Neural progenitor cell (in vitro differentiated cells): ENCODE measurements at regions not wholly inside any gene's neighbourhood (a gene's known extent, or its start where the extent isn't known, plus 50 kb on each side); places are given as distances from the start of the nearest gene placed in this dataset.

Experiments used
- DNase-seq: peaks from one replicate; pipeline ENCODE4 v3.0.0-alpha.2; 2016; ENCODE audit warnings: low spot score
- H2AFZ ChIP-seq: fragments of 200-600 bp; sonication (generic); replicated peaks from 2 replicates; pipeline ENCODE4 v1.6.1; 2016; ENCODE audit warnings: antibody characterized with exemption
- H3F3A ChIP-seq: fragments of 200-600 bp; sonication (generic); 2 replicates; pipeline ENCODE4 v1.6.1; 2016; ENCODE audit warnings: antibody characterized with exemption, low read depth
- H3K27ac ChIP-seq: fragments of 200-600 bp; sonication (generic); 2 replicates; pipeline ENCODE4 v1.5.1; 2016; ENCODE audit warnings: mild to moderate bottlenecking
- H3K27me3 ChIP-seq: fragments of 200-600 bp; sonication (generic); 2 replicates; pipeline ENCODE4 v1.6.1; 2016; ENCODE audit warnings: mild to moderate bottlenecking, moderate library complexity
- H3K36me3 ChIP-seq: fragments of 200-600 bp; sonication (generic); 2 replicates; pipeline ENCODE4 v1.5.1; 2016
- H3K4me1 ChIP-seq: fragments of 200-600 bp; sonication (generic); 2 replicates; pipeline ENCODE4 v1.6.1; 2016; ENCODE audit warnings: mixed run types
- H3K4me2 ChIP-seq: fragments of 200-600 bp; sonication (generic); 2 replicates; pipeline ENCODE4 v1.6.1; 2016
- H3K4me3 ChIP-seq: fragments of 200-600 bp; sonication (generic); 2 replicates; pipeline ENCODE4 v1.5.1; 2016
- H3K79me2 ChIP-seq: fragments of 200-600 bp; sonication (generic); 2 replicates; pipeline ENCODE4 v1.6.1; 2016; ENCODE audit warnings: low read depth
- H3K9ac ChIP-seq: fragments of 200-600 bp; sonication (generic); 2 replicates; pipeline ENCODE4 v1.6.1; 2016
- H3K9me3 ChIP-seq: fragments of 200-600 bp; sonication (generic); 2 replicates; pipeline ENCODE4 v1.5.1; 2016; ENCODE audit warnings: low read depth
- H4K20me1 ChIP-seq: fragments of 200-600 bp; sonication (generic); 2 replicates; pipeline ENCODE4 v1.6.1; 2016; ENCODE audit warnings: low read depth
- H3K27ac Mint-ChIP-seq: 3 replicates; pipeline ENCODE4 v1.8.0; 2021; ENCODE audit warnings: mixed read lengths
- H3K27me3 Mint-ChIP-seq: 2 replicates; pipeline ENCODE4 v1.8.0; 2022; ENCODE audit warnings: low read depth, mild to moderate bottlenecking, inconsistent platforms, moderate library complexity, mixed read lengths; ENCODE audit not compliant: insufficient read depth
- H3K36me3 Mint-ChIP-seq: 3 replicates; pipeline ENCODE4 v1.8.0; 2021; ENCODE audit warnings: mixed read lengths
- H3K4me1 Mint-ChIP-seq: 3 replicates; pipeline ENCODE4 v1.8.0; 2021; ENCODE audit warnings: mixed read lengths
- H3K4me3 Mint-ChIP-seq: 3 replicates; pipeline ENCODE4 v1.8.0; 2021; ENCODE audit warnings: mild to moderate bottlenecking, moderate library complexity, mixed read lengths
- H3K9me3 Mint-ChIP-seq: 3 replicates; pipeline ENCODE4 v1.8.0; 2020; ENCODE audit warnings: mixed read lengths
- CTCF ChIP-seq: fragments of 200-600 bp; sonication (generic); IDR thresholded peaks from 2 replicates; pipeline ENCODE4 v1.5.1; 2017; ENCODE audit warnings: antibody characterized with exemption, mild to moderate bottlenecking
- EZH2 ChIP-seq: fragments of 200-600 bp; sonication (generic); IDR thresholded peaks from 2 replicates; pipeline ENCODE4 v1.6.1; 2017; ENCODE audit warnings: antibody characterized with exemption, mild to moderate bottlenecking, moderate library complexity
- EZH2phosphoT487 ChIP-seq: fragments of 200-600 bp; sonication (generic); IDR thresholded peaks from 2 replicates; pipeline ENCODE4 v1.6.1; 2017; ENCODE audit warnings: antibody characterized with exemption

GRCh38 chr4:189176002-189176401, 764.7 kb upstream of the FRG1 start:
- DNase-seq = no peak
- Mint-ChIP-seq H3K36me3 (no peaks in the 10 kb centered on the region), H3K4me1 (no peaks in the 10 kb centered on the region), H3K27ac (no peak overlapping the region), H3K4me3 (no peak overlapping the region), H3K9me3 (no peaks in the 10 kb centered on the region), H3K27me3 (peaks cover 2% of the 10 kb centered on the region)
- no peaks in the 10 kb centered on the region for H3K9me3 ChIP-seq
- peaks cover 8% of the 10 kb centered on the region for H3K4me1 ChIP-seq
- no peaks in the 10 kb centered on the region for H3F3A ChIP-seq
- H3K4me2 ChIP-seq = no peak overlapping the region
- no peaks in the 10 kb centered on the region for H3K36me3 ChIP-seq
- no peak overlapping the region for H3K27ac ChIP-seq
- TF ChIP-seq EZH2 = no peak
- TF ChIP-seq EZH2phosphoT487 = no peak
- no peak for TF ChIP-seq CTCF
- no peaks in the 10 kb centered on the region for H3K27me3 ChIP-seq
- H3K79me2 ChIP-seq = no peaks in the 10 kb centered on the region
- H3K9ac ChIP-seq = no peak overlapping the region
- no peak overlapping the region for H3K4me3 ChIP-seq
- no peak overlapping the region for H2AFZ ChIP-seq
- H4K20me1 ChIP-seq = no peaks in the 10 kb centered on the region

- Histone ChIP-seq H3F3A (no peaks in the 10 kb centered on the region), H3K79me2 (no peaks in the 10 kb centered on the region), H3K36me3 (no peaks in the 10 kb centered on the region), H3K27ac (no peak overlapping the region), H3K4me1 (peaks cover 17% of the 10 kb centered on the region), H3K4me3 (no peak overlapping the region), H3K27me3 (no peaks in the 10 kb centered on the region), H4K20me1 (no peaks in the 10 kb centered on the region), H2AFZ (no peak overlapping the region), H3K9ac (no peak overlapping the region), H3K9me3 (no peaks in the 10 kb centered on the region), H3K4me2 (no peak overlapping the region)
- no peak overlapping the region for H3K27ac Mint-ChIP-seq
- H3K9me3 Mint-ChIP-seq = no peaks in the 10 kb centered on the region
- H3K36me3 Mint-ChIP-seq = no peaks in the 10 kb centered on the region
- DNase-seq = no peak
- H3K4me3 Mint-ChIP-seq = no peak overlapping the region
- no peaks in the 10 kb centered on the region for H3K4me1 Mint-ChIP-seq
- peaks cover 2% of the 10 kb centered on the region for H3K27me3 Mint-ChIP-seq
- TF ChIP-seq EZH2phosphoT487 (no peak), EZH2 (no peak), CTCF (no peak)
Measured at GRCh38 chr4:189177130-189177529, 763.5 kb upstream of the FRG1 start.

GRCh38 chr4:189178125-189178746, 762.4 kb upstream of the FRG1 start:
- H3F3A ChIP-seq = no peaks in the 10 kb centered on the region
- no peaks in the 10 kb centered on the region for H3K9me3 Mint-ChIP-seq
- H3K27me3 Mint-ChIP-seq = no peaks in the 10 kb centered on the region
- no peaks in the 10 kb centered on the region for H3K79me2 ChIP-seq
- H4K20me1 ChIP-seq = no peaks in the 10 kb centered on the region
- H3K4me1 Mint-ChIP-seq = no peaks in the 10 kb centered on the region
- DNase-seq = no peak
- no peak for TF ChIP-seq EZH2phosphoT487
- TF ChIP-seq EZH2 = no peak
- no peak for TF ChIP-seq CTCF
- no peak overlapping the region for H3K27ac ChIP-seq
- H3K36me3 ChIP-seq = no peaks in the 10 kb centered on the region
- no peak overlapping the region for H3K27ac Mint-ChIP-seq
- H3K36me3 Mint-ChIP-seq = no peaks in the 10 kb centered on the region
- H3K4me3 Mint-ChIP-seq = no peak overlapping the region
- H3K4me2 ChIP-seq = no peak overlapping the region
- no peak overlapping the region for H2AFZ ChIP-seq
- peaks cover 22% of the 10 kb centered on the region for H3K4me1 ChIP-seq
- no peak overlapping the region for H3K4me3 ChIP-seq
- H3K9me3 ChIP-seq = no peaks in the 10 kb centered on the region
- no peaks in the 10 kb centered on the region for H3K27me3 ChIP-seq
- H3K9ac ChIP-seq = no peak overlapping the region
